Parathyroid adenoma (tissue), 2 donors: ENCODE measurements at regions not wholly inside any gene's neighbourhood (a gene's known extent, or its start where the extent isn't known, plus 50 kb on each side); places are given as distances from the start of the nearest gene placed in this dataset.
"Not testable (repeated sequence)": the region's sequence is repeated elsewhere in the genome, so short reads cannot be mapped to it uniquely, and the experiment has no call there.

Source experiments
- H2AFZ ChIP-seq: fragments of 300-600 bp; sonication (generic); one replicate; pipeline ENCODE4 v1.7.0; 2017; ENCODE audit warnings: antibody characterized with exemption, mild to moderate bottlenecking
- H3K27ac ChIP-seq: fragments of 300-600 bp; sonication (generic); one replicate; pipeline ENCODE4 v1.7.0; 2017
- H3K27me3 ChIP-seq: fragments of 300-600 bp; sonication (generic); one replicate; pipeline ENCODE4 v1.7.0; 2017; ENCODE audit warnings: low read length; ENCODE audit not compliant: control insufficient read depth, insufficient read depth
- H3K36me3 ChIP-seq: fragments of 300-600 bp; sonication (generic); one replicate; pipeline ENCODE4 v1.7.0; 2017; ENCODE audit warnings: low read length; ENCODE audit not compliant: control insufficient read depth, insufficient read depth
- H3K4me1 ChIP-seq: fragments of 300-600 bp; sonication (generic); one replicate; pipeline ENCODE4 v1.7.0; 2017; ENCODE audit warnings: control low read depth
- H3K4me2 ChIP-seq: fragments of 300-600 bp; sonication (generic); one replicate; pipeline ENCODE4 v1.7.0; 2017; ENCODE audit warnings: low read length
- H3K4me3 ChIP-seq: fragments of 300-600 bp; sonication (generic); one replicate; pipeline ENCODE4 v1.7.0; 2017; ENCODE audit warnings: low read depth, low read length
- H3K79me2 ChIP-seq: fragments of 300-600 bp; sonication (generic); one replicate; pipeline ENCODE4 v1.7.0; 2017; ENCODE audit warnings: control low read depth
- H3K9ac ChIP-seq: fragments of 300-600 bp; sonication (generic); one replicate; pipeline ENCODE4 v1.7.0; 2017; ENCODE audit warnings: mild to moderate bottlenecking
- H3K9me3 ChIP-seq: fragments of 300-600 bp; sonication (generic); one replicate; pipeline ENCODE4 v1.7.0; 2017; ENCODE audit warnings: low read length; ENCODE audit not compliant: control insufficient read depth
- CTCF ChIP-seq: fragments of 300-600 bp; sonication (generic); IDR thresholded peaks from one replicate; pipeline ENCODE4 v1.7.0; 2017; ENCODE audit warnings: antibody characterized with exemption, mild to moderate bottlenecking
- donor health status: primary hyperparathyroidism.

GRCh38 chr9:81431641-81432040 lies 257.7 kb downstream of the TLE1 start:
- Histone ChIP-seq H2AFZ (no peak overlapping the region), H3K9ac (no peak overlapping the region), H3K27me3 (no peaks in the 10 kb centered on the region), H3K4me3 (no peak overlapping the region), H3K79me2 (no peaks in the 10 kb centered on the region), H3K27ac (no peak overlapping the region), H3K36me3 (no peaks in the 10 kb centered on the region), H3K4me1 (no peaks in the 10 kb centered on the region), H3K4me2 (no peak overlapping the region), H3K9me3 (no peaks in the 10 kb centered on the region)
- no peak for TF ChIP-seq CTCF

DNA sequence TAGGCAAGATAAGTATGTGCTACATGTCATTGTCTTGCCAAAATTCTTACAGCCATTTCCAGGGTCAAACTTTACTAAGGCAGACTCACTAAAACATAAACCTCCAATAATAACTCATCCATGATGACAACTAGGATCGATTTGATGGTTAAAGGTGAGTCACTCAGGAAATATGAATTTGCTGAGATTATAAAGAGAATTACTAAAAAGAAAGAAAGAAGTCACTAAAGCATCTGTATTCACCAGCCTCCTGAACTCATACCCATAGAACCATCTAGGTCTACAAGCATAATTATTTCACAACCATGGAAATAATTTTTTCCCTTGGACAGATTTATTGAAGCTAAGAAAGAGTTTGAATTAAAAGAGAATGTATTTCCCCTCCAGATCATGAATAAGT lies 258.6 kb downstream of the TLE1 start:
- no peak overlapping the region for H3K4me2 ChIP-seq
- TF ChIP-seq CTCF: no peak
- H3K4me1 ChIP-seq: no peaks in the 10 kb centered on the region
- no peaks in the 10 kb centered on the region for H3K9me3 ChIP-seq
- no peak overlapping the region for H3K27ac ChIP-seq
- H3K36me3 ChIP-seq: no peaks in the 10 kb centered on the region
- H3K9ac ChIP-seq: no peak overlapping the region
- H3K27me3 ChIP-seq: no peaks in the 10 kb centered on the region
- no peak overlapping the region for H2AFZ ChIP-seq
- no peaks in the 10 kb centered on the region for H3K79me2 ChIP-seq
- no peak overlapping the region for H3K4me3 ChIP-seq

GRCh38 chr9:81427870-81428269 lies 261.5 kb downstream of the TLE1 start:
- Histone ChIP-seq H2AFZ (no peak overlapping the region), H3K36me3 (no peaks in the 10 kb centered on the region), H3K9ac (no peak overlapping the region), H3K27ac (no peak overlapping the region), H3K4me2 (no peak overlapping the region), H3K9me3 (no peaks in the 10 kb centered on the region), H3K4me3 (no peak overlapping the region), H3K79me2 (no peaks in the 10 kb centered on the region), H3K27me3 (no peaks in the 10 kb centered on the region), H3K4me1 (no peaks in the 10 kb centered on the region)
- TF ChIP-seq CTCF: no peak

GRCh38 chr9:81424431-81424830 lies 264.9 kb downstream of the TLE1 start:
- Histone ChIP-seq H3K4me2 (no peak overlapping the region), H3K27ac (no peak overlapping the region), H3K4me1 (no peaks in the 10 kb centered on the region), H3K36me3 (no peaks in the 10 kb centered on the region), H2AFZ (no peak overlapping the region), H3K9ac (no peak overlapping the region), H3K79me2 (no peaks in the 10 kb centered on the region), H3K27me3 (no peaks in the 10 kb centered on the region), H3K4me3 (no peak overlapping the region), H3K9me3 (no peaks in the 10 kb centered on the region)
- no peak for TF ChIP-seq CTCF

DNA sequence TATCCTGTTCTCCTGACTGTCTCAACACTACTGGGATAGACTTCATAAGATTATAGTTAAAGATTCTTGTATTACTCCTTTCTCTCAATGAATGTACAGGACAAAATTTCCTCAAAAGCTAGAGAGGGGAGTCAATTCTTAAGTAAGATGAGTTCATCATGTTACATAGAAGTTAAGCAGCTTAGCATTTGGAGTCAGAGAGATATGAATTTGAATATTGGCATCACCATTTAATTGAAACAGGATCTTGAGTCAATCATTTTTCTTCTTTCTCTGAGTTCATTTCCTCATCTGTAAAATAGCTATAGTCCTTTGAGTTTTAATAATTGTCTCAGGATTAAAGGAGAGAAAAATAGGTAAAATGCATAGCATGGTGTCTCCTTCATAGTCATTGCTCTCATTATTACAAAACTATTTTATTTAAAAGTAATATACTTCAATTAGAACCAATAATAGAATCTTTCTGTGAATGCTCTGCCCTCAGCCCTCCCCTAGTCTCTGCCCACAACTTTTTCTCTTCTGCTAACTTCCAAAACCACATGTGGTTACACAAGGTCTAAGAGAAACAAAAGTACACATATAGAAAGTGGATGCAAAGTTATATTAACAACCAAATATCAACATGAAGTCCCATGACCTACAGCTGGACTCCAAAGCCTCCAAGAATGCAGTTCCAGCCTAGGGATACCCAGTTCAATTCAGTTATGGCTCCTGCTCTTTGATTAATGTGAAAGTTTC lies 265.6 kb downstream of the TLE1 start:
- H3K4me2 ChIP-seq: no peak overlapping the region
- H3K36me3 ChIP-seq: no peaks in the 10 kb centered on the region
- H3K4me1 ChIP-seq: no peaks in the 10 kb centered on the region
- no peak overlapping the region for H3K27ac ChIP-seq
- H3K9ac ChIP-seq: no peak overlapping the region
- H2AFZ ChIP-seq: no peak overlapping the region
- no peak for TF ChIP-seq CTCF
- H3K79me2 ChIP-seq: no peaks in the 10 kb centered on the region
- H3K9me3 ChIP-seq: no peaks in the 10 kb centered on the region
- no peaks in the 10 kb centered on the region for H3K27me3 ChIP-seq
- H3K4me3 ChIP-seq: no peak overlapping the region

DNA sequence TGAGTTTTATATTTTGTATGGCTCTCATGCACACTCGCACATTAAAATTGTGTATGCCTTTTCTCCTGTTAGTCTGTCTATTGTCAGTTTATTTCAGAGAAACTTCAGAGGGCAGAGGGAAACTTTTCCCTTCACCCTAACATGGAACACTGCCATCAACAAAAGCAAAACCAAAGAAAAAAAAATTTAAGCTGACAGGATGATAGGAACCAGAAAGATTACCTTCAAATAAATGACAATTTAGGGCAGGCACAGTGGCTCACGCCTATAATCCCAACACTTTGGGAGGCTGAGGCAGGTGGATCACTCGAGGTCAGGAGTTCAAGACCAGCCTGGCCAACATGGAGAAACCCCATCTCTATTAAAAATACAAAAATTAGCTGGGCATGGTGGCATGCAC lies 268.3 kb downstream of the TLE1 start:
- H3K36me3 ChIP-seq, H3K27ac ChIP-seq, H3K27me3 ChIP-seq, H3K9me3 ChIP-seq, H3K4me1 ChIP-seq, H3K9ac ChIP-seq, H3K4me3 ChIP-seq, H3K79me2 ChIP-seq, H2AFZ ChIP-seq, H3K4me2 ChIP-seq: not testable (repeated sequence)
